ENCODE measurements at regions not wholly inside any gene's neighbourhood (a gene's known extent, or its start where the extent isn't known, plus 50 kb on each side); places are given as distances from the start of the nearest gene placed in this dataset.

DNA sequence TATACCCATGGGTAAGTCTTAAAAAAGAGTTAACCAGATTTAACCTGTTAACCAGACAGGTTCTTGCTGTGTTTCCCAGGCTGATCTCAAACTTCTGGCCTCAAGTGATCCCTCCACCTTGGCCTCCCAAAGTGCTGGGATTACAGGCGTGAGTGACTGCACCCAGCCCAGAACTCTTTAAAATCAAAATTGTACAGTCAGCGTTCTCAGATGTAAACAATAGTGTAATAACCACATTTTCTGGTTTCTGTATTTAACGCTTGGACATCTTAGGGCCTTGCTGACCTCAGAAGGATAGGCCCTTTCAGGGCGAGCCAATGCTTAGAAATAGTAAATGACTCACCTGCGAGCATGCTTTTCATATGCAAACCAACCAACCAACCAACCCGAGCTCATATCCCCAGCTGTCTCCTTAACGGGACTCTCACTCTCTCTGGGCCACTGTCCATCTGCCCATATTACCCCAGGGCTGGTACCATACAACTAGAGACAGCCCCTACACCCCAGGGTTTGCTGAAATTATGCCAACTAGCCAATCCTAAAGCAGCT, 415.0 kb upstream of the XYLT1 start:
- Histone ChIP-seq H3K4me3 (ENCODE audit: low read depth, low read length) (no peak overlapping the region), H3K27me3 (ENCODE audit: control insufficient read depth, insufficient read depth, low read length) (no peaks in the 10 kb centered on the region), H3K36me3 (ENCODE audit: control insufficient read depth, insufficient read depth, low read length) (no peaks in the 10 kb centered on the region)
- TF ChIP-seq, protein P1, sequence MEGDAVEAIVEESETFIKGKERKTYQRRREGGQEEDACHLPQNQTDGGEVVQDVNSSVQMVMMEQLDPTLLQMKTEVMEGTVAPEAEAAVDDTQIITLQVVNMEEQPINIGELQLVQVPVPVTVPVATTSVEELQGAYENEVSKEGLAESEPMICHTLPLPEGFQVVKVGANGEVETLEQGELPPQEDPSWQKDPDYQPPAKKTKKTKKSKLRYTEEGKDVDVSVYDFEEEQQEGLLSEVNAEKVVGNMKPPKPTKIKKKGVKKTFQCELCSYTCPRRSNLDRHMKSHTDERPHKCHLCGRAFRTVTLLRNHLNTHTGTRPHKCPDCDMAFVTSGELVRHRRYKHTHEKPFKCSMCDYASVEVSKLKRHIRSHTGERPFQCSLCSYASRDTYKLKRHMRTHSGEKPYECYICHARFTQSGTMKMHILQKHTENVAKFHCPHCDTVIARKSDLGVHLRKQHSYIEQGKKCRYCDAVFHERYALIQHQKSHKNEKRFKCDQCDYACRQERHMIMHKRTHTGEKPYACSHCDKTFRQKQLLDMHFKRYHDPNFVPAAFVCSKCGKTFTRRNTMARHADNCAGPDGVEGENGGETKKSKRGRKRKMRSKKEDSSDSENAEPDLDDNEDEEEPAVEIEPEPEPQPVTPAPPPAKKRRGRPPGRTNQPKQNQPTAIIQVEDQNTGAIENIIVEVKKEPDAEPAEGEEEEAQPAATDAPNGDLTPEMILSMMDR (IDR thresholded peaks at IDR 0.05; ENCODE audit: insufficient read depth, low read depth, low read length) = no peak
- DNase-seq (ENCODE audit: low read depth) = no peak
- CTCF ChIA-PET = no interaction called here
- POLR2A ChIA-PET = no interaction called here

DNA sequence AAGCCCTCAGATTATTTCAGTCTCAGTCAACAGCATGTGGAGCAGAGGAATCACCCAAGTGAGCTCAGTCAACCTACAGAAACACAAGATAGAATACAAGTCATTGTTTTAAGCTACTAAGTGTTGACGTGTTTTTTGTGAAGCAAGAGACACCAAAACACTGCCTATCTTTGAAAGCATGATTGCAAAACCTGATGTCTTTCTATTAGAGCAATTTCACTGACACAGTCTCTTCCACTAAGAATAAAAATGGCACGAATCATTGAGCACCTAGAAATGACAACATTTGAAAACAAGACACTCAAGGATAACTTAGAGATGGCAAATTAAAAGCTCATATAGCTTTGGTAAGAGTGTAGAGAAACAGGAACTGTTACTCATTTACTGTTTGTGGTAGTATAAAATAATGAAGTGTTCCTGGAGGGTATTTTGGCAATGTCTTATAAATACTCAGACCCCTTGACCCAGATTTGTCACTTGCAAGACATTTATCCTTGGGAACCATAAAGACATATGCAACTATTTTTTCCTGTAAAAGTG, 407.1 kb upstream of the XYLT1 start:
- CTCF ChIA-PET = no interaction called here
- TF ChIP-seq, protein P1 (IDR thresholded peaks at IDR 0.05; ENCODE audit: insufficient read depth, low read depth, low read length) = no peak
- POLR2A ChIA-PET = no interaction called here
- no peak for DNase-seq (ENCODE audit: low read depth)
- H3K27me3 ChIP-seq (ENCODE audit: control insufficient read depth, insufficient read depth, low read length) = no peaks in the 10 kb centered on the region
- no peak overlapping the region for H3K4me3 ChIP-seq (ENCODE audit: low read depth, low read length)
- H3K36me3 ChIP-seq (ENCODE audit: control insufficient read depth, insufficient read depth, low read length) = no peaks in the 10 kb centered on the region

DNA sequence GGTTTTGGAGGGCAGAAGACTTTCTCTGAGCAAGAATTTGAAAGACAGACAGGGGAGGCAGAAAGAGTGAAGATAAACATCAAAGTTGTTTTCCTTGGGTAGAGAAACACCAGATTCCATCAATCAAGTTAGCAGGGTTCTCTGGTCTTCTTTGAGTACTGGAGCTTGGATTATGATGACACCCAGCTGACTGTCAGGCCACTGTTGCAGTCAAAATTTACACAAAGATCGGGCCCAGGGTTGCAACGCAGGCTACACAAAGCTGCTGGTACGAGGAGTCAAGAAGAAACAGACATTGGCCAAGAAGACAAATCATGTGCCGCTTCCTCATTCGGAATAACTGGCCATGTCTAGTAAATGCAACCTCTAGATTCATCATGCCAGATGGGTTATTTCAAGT, 396.2 kb upstream of the XYLT1 start:
- no peak for DNase-seq (ENCODE audit: low read depth)
- ChIA-PET POLR2A (no interaction called here), CTCF (no interaction called here)
- H3K36me3 ChIP-seq (ENCODE audit: control insufficient read depth, insufficient read depth, low read length) = no peaks in the 10 kb centered on the region
- no peak overlapping the region for H3K4me3 ChIP-seq (ENCODE audit: low read depth, low read length)
- TF ChIP-seq, protein P1 (IDR thresholded peaks at IDR 0.05; ENCODE audit: insufficient read depth, low read depth, low read length) = no peak
- H3K27me3 ChIP-seq (ENCODE audit: control insufficient read depth, insufficient read depth, low read length) = no peaks in the 10 kb centered on the region

DNA sequence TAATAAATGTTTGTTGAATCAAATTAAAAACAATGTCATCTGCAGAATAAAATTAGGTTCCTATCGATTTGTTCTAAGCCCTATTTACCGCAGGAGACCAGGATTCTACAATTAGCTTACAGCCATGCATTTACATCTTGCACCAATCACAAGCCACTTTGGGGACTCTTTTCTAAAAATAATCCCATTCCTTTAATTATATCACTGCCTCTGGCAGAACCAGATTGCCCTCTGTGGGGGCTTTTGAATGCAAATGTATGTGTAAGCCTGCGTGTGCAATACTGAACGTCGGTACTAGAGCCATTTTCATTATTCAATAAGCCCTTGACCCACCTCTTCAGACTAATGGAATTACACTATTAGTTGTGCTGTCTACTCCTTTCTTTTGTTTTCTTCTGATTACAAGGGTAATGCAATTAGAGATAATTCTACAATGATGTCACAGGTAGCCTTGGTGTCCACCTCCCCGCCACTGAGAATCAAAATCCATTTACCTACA, 391.3 kb upstream of the XYLT1 start:
- TF ChIP-seq, protein P1 (IDR thresholded peaks at IDR 0.05; ENCODE audit: insufficient read depth, low read depth, low read length) = no peak

DNA sequence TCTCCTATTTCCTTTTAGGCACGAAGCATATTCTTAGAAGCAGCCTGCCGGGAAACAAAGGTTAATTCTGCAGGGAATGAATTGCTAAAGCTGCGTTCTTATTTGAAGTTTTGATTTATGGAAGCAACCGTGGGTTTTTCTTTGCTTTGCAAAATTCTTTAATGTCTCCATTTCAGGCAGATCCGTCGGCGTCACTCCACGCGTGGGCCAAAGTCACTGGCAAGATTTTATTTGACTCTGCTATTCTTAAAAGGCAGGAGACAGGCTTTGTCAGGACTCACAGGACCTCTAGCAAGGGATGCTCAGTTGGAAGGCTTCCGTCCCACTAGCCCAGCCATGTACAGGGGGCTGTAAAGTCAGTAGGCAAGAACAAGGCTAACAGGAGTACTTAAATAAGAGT, 387.3 kb upstream of the XYLT1 start:
- TF ChIP-seq, protein P1 (IDR thresholded peaks at IDR 0.05; ENCODE audit: insufficient read depth, low read depth, low read length) = no peak
- H3K27me3 ChIP-seq (ENCODE audit: control insufficient read depth, insufficient read depth, low read length) = no peaks in the 10 kb centered on the region; the same call in 1 of the 2 replicates
- CTCF ChIA-PET = interaction anchor here (0.7 to 0.9 kb wide), 2 partner anchors 21 to 1517 kb away, joined by 3 read pairs; no protein-coding TSS in a partner anchor
- POLR2A ChIA-PET = no interaction called here
- DNase-seq (ENCODE audit: low read depth) = no peak
- no peak overlapping the region for H3K4me3 ChIP-seq (ENCODE audit: low read depth, low read length)
- H3K36me3 ChIP-seq (ENCODE audit: control insufficient read depth, insufficient read depth, low read length) = no peaks in the 10 kb centered on the region

More for the DNA sequence above, 391.3 kb upstream of the XYLT1 start:
- POLR2A ChIA-PET = no interaction called here
- no peak overlapping the region for H3K4me3 ChIP-seq (ENCODE audit: low read depth, low read length)
- no peaks in the 10 kb centered on the region for H3K27me3 ChIP-seq (ENCODE audit: control insufficient read depth, insufficient read depth, low read length)
- H3K36me3 ChIP-seq (ENCODE audit: control insufficient read depth, insufficient read depth, low read length) = no peaks in the 10 kb centered on the region
- CTCF ChIA-PET = interaction anchor here (0.6 kb wide), 1 partner anchor 222 kb away, joined by 3 read pairs; no protein-coding TSS in a partner anchor
- no peak for DNase-seq (ENCODE audit: low read depth)
